OCI-LY1 (cell line): ENCODE measurements at regions not wholly inside any gene's neighbourhood (a gene's known extent, or its start where the extent isn't known, plus 50 kb on each side); places are given as distances from the start of the nearest gene placed in this dataset.

ENCODE experiments used
- H2AFZ ChIP-seq: fragments of 200-600 bp; sonication (generic), shearing (Covaris generic); 2 replicates; pipeline ENCODE4 v1.6.0; 2014; ENCODE audit warnings: antibody characterized with exemption, mild to moderate bottlenecking, low read length
- H3F3A ChIP-seq: fragments of 200-600 bp; sonication (generic), shearing (Covaris generic); 2 replicates; pipeline ENCODE4 v1.6.0; 2014; ENCODE audit warnings: mild to moderate bottlenecking, antibody characterized with exemption, low read length, moderate library complexity; ENCODE audit not compliant: insufficient read depth
- H3K27ac ChIP-seq: fragments of 200-600 bp; sonication (generic); 2 replicates; pipeline ENCODE4 v1.5.1; 2014; ENCODE audit warnings: low read length, mixed run types, mild to moderate bottlenecking, low read depth; ENCODE audit not compliant: poor library complexity, severe bottlenecking
- H3K27me3 ChIP-seq: fragments of 200-600 bp; sonication (generic); 2 replicates; pipeline ENCODE4 v1.6.0; 2014; ENCODE audit warnings: antibody characterized with exemption, mild to moderate bottlenecking, low read length, moderate library complexity; ENCODE audit not compliant: insufficient read depth
- H3K36me3 ChIP-seq: fragments of 200-600 bp; sonication (generic); 2 replicates; pipeline ENCODE4 v1.6.1; 2014; ENCODE audit warnings: mild to moderate bottlenecking, antibody characterized with exemption, low read length, moderate library complexity, mixed read lengths; ENCODE audit not compliant: insufficient read depth
- H3K4me1 ChIP-seq: fragments of 200-600 bp; sonication (generic); 2 replicates; pipeline ENCODE4 v1.5.1; 2014; ENCODE audit warnings: mild to moderate bottlenecking, low read length, moderate library complexity; ENCODE audit not compliant: insufficient read depth, severe bottlenecking
- H3K4me2 ChIP-seq: fragments of 200-600 bp; sonication (generic), shearing (Covaris generic); 2 replicates; pipeline ENCODE4 v1.6.1; 2014; ENCODE audit warnings: low read length
- H3K4me3 ChIP-seq: fragments of 200-600 bp; sonication (generic); 2 replicates; pipeline ENCODE4 v1.5.1; 2014; ENCODE audit warnings: low read length, low read depth, mild to moderate bottlenecking, mixed read lengths; ENCODE audit not compliant: poor library complexity, severe bottlenecking
- H3K79me2 ChIP-seq: fragments of 200-600 bp; shearing (Covaris generic); 2 replicates; pipeline ENCODE4 v1.6.1; 2016; ENCODE audit warnings: mixed run types, low read length, mixed read lengths; ENCODE audit not compliant: insufficient read depth
- H3K9ac ChIP-seq: fragments of 200-600 bp; sonication (generic), shearing (Covaris generic); 2 replicates; pipeline ENCODE4 v1.6.1; 2014; ENCODE audit warnings: mild to moderate bottlenecking, low read length, mixed read lengths
- H3K9me2 ChIP-seq: fragments of 200-600 bp; sonication (generic), shearing (Covaris generic); 2 replicates; pipeline ENCODE4 v1.6.1; 2014; ENCODE audit warnings: low read depth, mild to moderate bottlenecking, low read length, mixed read lengths
- H3K9me3 ChIP-seq: fragments of 200-600 bp; shearing (Covaris generic); 2 replicates; pipeline ENCODE4 v1.6.1; 2014; ENCODE audit warnings: low read length, mixed read lengths
- H4K20me1 ChIP-seq: fragments of 200-600 bp; sonication (generic), shearing (Covaris generic); 2 replicates; pipeline ENCODE4 v1.6.0; 2016; ENCODE audit warnings: mild to moderate bottlenecking, low read length; ENCODE audit not compliant: insufficient read depth
- EZH2 ChIP-seq: fragments of 200-600 bp; sonication (generic), shearing (Covaris generic); IDR thresholded peaks from 2 replicates; pipeline ENCODE4 v1.8.0; 2017; ENCODE audit warnings: borderline replicate concordance, mixed run types, mild to moderate bottlenecking, antibody characterized with exemption, low read length, moderate library complexity, mixed read lengths
- TF ChIP-seq, protein P1 (sequence below): fragments of 200-600 bp; sonication (generic), shearing (Covaris generic); IDR thresholded peaks from 2 replicates; pipeline ENCODE4 v1.5.1; 2017; ENCODE audit warnings: mild to moderate bottlenecking, antibody characterized with exemption, low read length, moderate library complexity, mixed read lengths

GRCh38 chr1:5770981-5771765 lies 221.1 kb downstream of the NPHP4 start:
- Histone ChIP-seq H3K4me1 (no peaks in the 10 kb centered on the region), H3K27me3 (no peaks in the 10 kb centered on the region), H3K9ac (no peak overlapping the region), H3K9me2 (no peaks in the 10 kb centered on the region), H3K9me3 (no peaks in the 10 kb centered on the region), H3K36me3 (no peaks in the 10 kb centered on the region), H3K79me2 (no peaks in the 10 kb centered on the region), H3K4me2 (no peak overlapping the region), H3K4me3 (no peak overlapping the region), H3K27ac (no peak overlapping the region), H2AFZ (no peak overlapping the region), H3F3A (no peaks in the 10 kb centered on the region), H4K20me1 (no peaks in the 10 kb centered on the region)
- TF ChIP-seq, protein P1, sequence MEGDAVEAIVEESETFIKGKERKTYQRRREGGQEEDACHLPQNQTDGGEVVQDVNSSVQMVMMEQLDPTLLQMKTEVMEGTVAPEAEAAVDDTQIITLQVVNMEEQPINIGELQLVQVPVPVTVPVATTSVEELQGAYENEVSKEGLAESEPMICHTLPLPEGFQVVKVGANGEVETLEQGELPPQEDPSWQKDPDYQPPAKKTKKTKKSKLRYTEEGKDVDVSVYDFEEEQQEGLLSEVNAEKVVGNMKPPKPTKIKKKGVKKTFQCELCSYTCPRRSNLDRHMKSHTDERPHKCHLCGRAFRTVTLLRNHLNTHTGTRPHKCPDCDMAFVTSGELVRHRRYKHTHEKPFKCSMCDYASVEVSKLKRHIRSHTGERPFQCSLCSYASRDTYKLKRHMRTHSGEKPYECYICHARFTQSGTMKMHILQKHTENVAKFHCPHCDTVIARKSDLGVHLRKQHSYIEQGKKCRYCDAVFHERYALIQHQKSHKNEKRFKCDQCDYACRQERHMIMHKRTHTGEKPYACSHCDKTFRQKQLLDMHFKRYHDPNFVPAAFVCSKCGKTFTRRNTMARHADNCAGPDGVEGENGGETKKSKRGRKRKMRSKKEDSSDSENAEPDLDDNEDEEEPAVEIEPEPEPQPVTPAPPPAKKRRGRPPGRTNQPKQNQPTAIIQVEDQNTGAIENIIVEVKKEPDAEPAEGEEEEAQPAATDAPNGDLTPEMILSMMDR: no peak
- TF ChIP-seq EZH2: no peak

GRCh38 chr1:5769760-5770159 lies 222.5 kb downstream of the NPHP4 start:
- H3F3A ChIP-seq: no peaks in the 10 kb centered on the region
- H3K4me2 ChIP-seq: no peak overlapping the region
- no peak overlapping the region for H3K4me3 ChIP-seq
- H3K9me3 ChIP-seq: no peaks in the 10 kb centered on the region
- H2AFZ ChIP-seq: no peak overlapping the region
- H3K9me2 ChIP-seq: no peaks in the 10 kb centered on the region
- TF ChIP-seq EZH2: no peak
- TF ChIP-seq, protein P1: no peak
- no peaks in the 10 kb centered on the region for H3K36me3 ChIP-seq
- no peak overlapping the region for H3K9ac ChIP-seq
- no peaks in the 10 kb centered on the region for H3K79me2 ChIP-seq
- no peaks in the 10 kb centered on the region for H4K20me1 ChIP-seq
- H3K27me3 ChIP-seq: no peaks in the 10 kb centered on the region
- no peak overlapping the region for H3K27ac ChIP-seq
- no peaks in the 10 kb centered on the region for H3K4me1 ChIP-seq

- no peaks in the 10 kb centered on the region for H3K27me3 ChIP-seq
- H3K9me2 ChIP-seq: no peaks in the 10 kb centered on the region
- H3K36me3 ChIP-seq: no peaks in the 10 kb centered on the region
- no peaks in the 10 kb centered on the region for H3F3A ChIP-seq
- no peak overlapping the region for H3K27ac ChIP-seq
- H3K4me3 ChIP-seq: no peak overlapping the region
- H3K9me3 ChIP-seq: no peaks in the 10 kb centered on the region
- H4K20me1 ChIP-seq: no peaks in the 10 kb centered on the region
- no peak overlapping the region for H2AFZ ChIP-seq
- no peak overlapping the region for H3K4me2 ChIP-seq
- H3K79me2 ChIP-seq: no peaks in the 10 kb centered on the region
- H3K4me1 ChIP-seq: no peaks in the 10 kb centered on the region
- TF ChIP-seq, protein P1: no peak
- TF ChIP-seq EZH2: no peak
- H3K9ac ChIP-seq: no peak overlapping the region
These were observed 223.1 kb downstream of the NPHP4 start for GRCh38 chr1:5769146-5769545.
